ENCODE measurements at regions not wholly inside any gene's neighbourhood (a gene's known extent, or its start where the extent isn't known, plus 50 kb on each side); places are given as distances from the start of the nearest gene placed in this dataset.

DNA sequence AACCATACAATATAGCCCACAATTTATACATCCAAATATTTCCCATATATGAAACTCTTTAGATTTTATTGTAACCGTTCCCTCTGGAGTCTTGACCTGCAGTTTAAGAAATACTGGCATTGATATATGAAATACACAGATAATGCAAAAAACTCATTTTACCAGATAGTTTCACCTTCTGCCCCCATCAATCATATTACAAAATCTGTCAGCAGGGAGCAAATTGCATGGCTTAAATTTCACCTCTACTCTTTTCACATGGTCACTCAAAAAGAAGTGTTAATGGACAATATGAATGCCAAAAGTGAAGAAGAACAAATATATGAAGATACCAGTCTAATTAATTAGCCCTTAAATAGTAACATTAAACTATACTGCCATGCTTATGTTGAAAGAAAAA, 57.0 kb upstream of the TMEM106B start:
- no peaks in the 10 kb centered on the region for H3K9me3 ChIP-seq (ENCODE audit: control extremely low read depth in 1 of 5, control insufficient read depth in 4 of 5, insufficient read depth in 2 of 5, low read depth in 1 of 5, low read length in 4 of 5)
- 100% methylated on average over 1 of the region's 1 CpG for WGBS (ENCODE audit: insufficient coverage)
- no peak for DNase-seq
- ChIA-PET CTCF (no interaction called here), POLR2A (no interaction called here)
- no peaks in the 10 kb centered on the region for H3K4me1 ChIP-seq (ENCODE audit: control extremely low read depth in 1 of 4, control insufficient read depth in 4 of 4, insufficient read depth in 4 of 4, low read length in 3 of 4)
- no peak overlapping the region for H3K27ac ChIP-seq (ENCODE audit: insufficient read depth in 1 of 2, low read depth in 1 of 2, low read length in 2 of 2, poor library complexity in 1 of 2, severe bottlenecking in 2 of 2)
- no peaks in the 10 kb centered on the region for H3K36me3 ChIP-seq (ENCODE audit: control insufficient read depth in 4 of 4, insufficient read depth in 4 of 4, low read length in 3 of 4)
- H3K27me3 ChIP-seq (replicated peaks in 2 of 5; ENCODE audit: control insufficient read depth in 4 of 5, insufficient read depth in 5 of 5, low read length in 4 of 5), result no peaks in the 10 kb centered on the region
- H3K4me3 ChIP-seq (ENCODE audit: control insufficient read depth in 1 of 7, extremely low read depth in 1 of 7, insufficient read depth in 4 of 7, low read depth in 2 of 7, low read length in 6 of 7), result no peak overlapping the region

DNA sequence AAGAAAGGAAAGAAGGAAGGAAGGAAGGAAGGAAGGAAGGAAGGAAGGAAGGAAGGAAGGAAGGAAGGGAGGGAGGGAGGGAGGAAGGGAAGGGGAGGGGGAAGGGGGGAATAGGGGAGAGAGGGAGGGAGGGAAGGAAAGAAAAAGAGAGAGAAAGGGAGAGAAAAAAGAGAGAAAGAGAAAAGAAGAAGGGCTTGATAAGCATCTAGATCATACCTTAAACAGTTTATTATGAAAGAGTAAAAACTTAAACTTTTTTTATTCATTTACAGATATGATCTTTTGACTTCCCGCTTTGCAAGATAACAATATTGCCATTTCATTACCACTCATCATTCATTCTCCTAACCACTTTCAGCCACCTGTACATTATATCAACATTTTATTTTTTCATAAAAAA, 53.6 kb upstream of the TMEM106B start:
- no peak for DNase-seq
- ChIA-PET CTCF (no interaction called here), POLR2A (no interaction called here)
- no peak overlapping the region for H3K27ac ChIP-seq (ENCODE audit: insufficient read depth in 1 of 2, low read depth in 1 of 2, low read length in 2 of 2, poor library complexity in 1 of 2, severe bottlenecking in 2 of 2)
- H3K9me3 ChIP-seq (ENCODE audit: control extremely low read depth in 1 of 5, control insufficient read depth in 4 of 5, insufficient read depth in 2 of 5, low read depth in 1 of 5, low read length in 4 of 5), result no peaks in the 10 kb centered on the region
- no peaks in the 10 kb centered on the region for H3K27me3 ChIP-seq (replicated peaks in 2 of 5; ENCODE audit: control insufficient read depth in 4 of 5, insufficient read depth in 5 of 5, low read length in 4 of 5)
- H3K36me3 ChIP-seq (ENCODE audit: control insufficient read depth in 4 of 4, insufficient read depth in 4 of 4, low read length in 3 of 4), result no peaks in the 10 kb centered on the region
- no CpG with 5 or more reads among the region's 1 CpG for WGBS (ENCODE audit: insufficient coverage)
- H3K4me3 ChIP-seq (ENCODE audit: control insufficient read depth in 1 of 7, extremely low read depth in 1 of 7, insufficient read depth in 4 of 7, low read depth in 2 of 7, low read length in 6 of 7), result no peak overlapping the region
- H3K4me1 ChIP-seq (ENCODE audit: control extremely low read depth in 1 of 4, control insufficient read depth in 4 of 4, insufficient read depth in 4 of 4, low read length in 3 of 4), result no peaks in the 10 kb centered on the region

DNA sequence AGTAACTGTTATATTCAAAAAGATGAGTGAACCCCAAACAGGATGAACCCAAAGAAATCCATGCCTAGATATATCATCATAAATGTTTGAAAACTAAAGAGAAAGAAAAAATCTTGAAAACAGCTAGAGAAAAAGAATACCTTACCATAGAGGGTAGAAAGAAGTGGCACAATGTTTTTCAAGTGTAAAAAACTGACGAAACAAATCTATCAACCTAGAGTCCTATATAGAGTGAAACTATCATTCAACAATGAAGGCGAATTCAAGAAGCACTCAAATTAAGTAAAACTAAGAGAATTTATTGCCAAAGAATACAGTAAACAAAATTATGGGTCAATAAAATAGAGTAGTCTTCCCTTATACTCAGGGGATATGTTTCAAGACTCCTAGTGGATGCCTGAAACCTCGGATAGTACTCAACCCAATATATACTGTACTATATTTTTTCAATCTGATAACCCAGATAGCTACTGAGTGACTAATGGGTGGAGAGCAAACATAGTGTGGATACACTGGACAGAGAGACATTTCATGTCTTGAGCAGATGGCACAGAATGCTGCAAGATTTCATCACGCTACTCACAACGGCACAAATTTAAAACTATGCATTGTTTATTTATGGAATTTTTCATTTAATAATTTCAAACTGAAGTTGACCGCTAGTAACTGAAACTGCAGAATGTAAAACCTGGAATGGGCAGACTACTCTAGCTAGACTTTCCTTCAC, 52.6 kb upstream of the TMEM106B start:
- ChIA-PET POLR2A (no interaction called here), CTCF (no interaction called here)
- Histone ChIP-seq H3K4me3 (ENCODE audit: control insufficient read depth in 1 of 7, extremely low read depth in 1 of 7, insufficient read depth in 4 of 7, low read depth in 2 of 7, low read length in 6 of 7) (no peak overlapping the region), H3K36me3 (ENCODE audit: control insufficient read depth in 4 of 4, insufficient read depth in 4 of 4, low read length in 3 of 4) (no peaks in the 10 kb centered on the region), H3K27ac (ENCODE audit: insufficient read depth in 1 of 2, low read depth in 1 of 2, low read length in 2 of 2, poor library complexity in 1 of 2, severe bottlenecking in 2 of 2) (no peak overlapping the region), H3K27me3 (replicated peaks in 2 of 5; ENCODE audit: control insufficient read depth in 4 of 5, insufficient read depth in 5 of 5, low read length in 4 of 5) (no peaks in the 10 kb centered on the region), H3K9me3 (ENCODE audit: control extremely low read depth in 1 of 5, control insufficient read depth in 4 of 5, insufficient read depth in 2 of 5, low read depth in 1 of 5, low read length in 4 of 5) (no peaks in the 10 kb centered on the region), H3K4me1 (ENCODE audit: control extremely low read depth in 1 of 4, control insufficient read depth in 4 of 4, insufficient read depth in 4 of 4, low read length in 3 of 4) (no peaks in the 10 kb centered on the region)
- DNase-seq, result no peak
- no CpG with 5 or more reads among the region's 6 CpGs for WGBS (ENCODE audit: insufficient coverage)

DNA sequence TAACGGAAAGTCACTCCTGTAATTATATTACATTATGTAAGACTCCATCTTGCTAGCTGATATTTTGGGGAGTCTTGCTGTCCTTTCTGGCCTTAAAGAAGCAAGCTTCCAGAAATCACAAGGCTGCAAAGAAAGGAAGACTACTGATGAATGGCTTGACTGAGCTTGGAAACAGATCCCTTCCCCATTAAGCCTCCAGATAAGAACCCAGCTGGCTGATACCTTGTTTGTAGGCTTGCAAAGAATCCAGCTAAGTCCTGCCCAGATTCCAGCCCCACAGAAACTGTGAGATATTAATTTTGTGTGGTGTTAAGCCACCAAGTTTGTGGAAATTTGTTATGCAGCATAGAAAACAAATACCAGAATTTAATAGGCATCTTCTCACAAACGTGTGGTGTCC, 49.9 kb upstream of the TMEM106B start:
- H3K4me3 ChIP-seq (ENCODE audit: control insufficient read depth in 1 of 7, extremely low read depth in 1 of 7, insufficient read depth in 4 of 7, low read depth in 2 of 7, low read length in 6 of 7), result no peak overlapping the region
- ChIA-PET CTCF (no interaction called here), POLR2A (no interaction called here)
- no peaks in the 10 kb centered on the region for H3K4me1 ChIP-seq (ENCODE audit: control extremely low read depth in 1 of 4, control insufficient read depth in 4 of 4, insufficient read depth in 4 of 4, low read length in 3 of 4)
- H3K27me3 ChIP-seq (replicated peaks in 2 of 5; ENCODE audit: control insufficient read depth in 4 of 5, insufficient read depth in 5 of 5, low read length in 4 of 5), result no peaks in the 10 kb centered on the region
- 92% methylated on average over 1 of the region's 2 CpGs for WGBS (ENCODE audit: insufficient coverage)
- H3K27ac ChIP-seq (ENCODE audit: insufficient read depth in 1 of 2, low read depth in 1 of 2, low read length in 2 of 2, poor library complexity in 1 of 2, severe bottlenecking in 2 of 2), result no peak overlapping the region
- no peaks in the 10 kb centered on the region for H3K36me3 ChIP-seq (ENCODE audit: control insufficient read depth in 4 of 4, insufficient read depth in 4 of 4, low read length in 3 of 4)
- DNase-seq, result no peak
- H3K9me3 ChIP-seq (ENCODE audit: control extremely low read depth in 1 of 5, control insufficient read depth in 4 of 5, insufficient read depth in 2 of 5, low read depth in 1 of 5, low read length in 4 of 5), result peaks cover 0 to 3% (median 0%) of the 10 kb centered on the region in 5 experiments
